SH-SY5Y (cell line): ENCODE measurements at regions not wholly inside any gene's neighbourhood (a gene's known extent, or its start where the extent isn't known, plus 50 kb on each side); places are given as distances from the start of the nearest gene placed in this dataset.

Experiments used
- GATA2 ChIP-seq: IDR thresholded peaks from 2 replicates; pipeline ENCODE4 v1.6.1; 2011; ENCODE audit warnings: mild to moderate bottlenecking, low read depth, low read length
- GATA3 ChIP-seq: IDR thresholded peaks from 2 replicates; pipeline ENCODE4 v1.6.1; 2011; ENCODE audit warnings: low read depth, mild to moderate bottlenecking, low read length, moderate library complexity

DNA sequence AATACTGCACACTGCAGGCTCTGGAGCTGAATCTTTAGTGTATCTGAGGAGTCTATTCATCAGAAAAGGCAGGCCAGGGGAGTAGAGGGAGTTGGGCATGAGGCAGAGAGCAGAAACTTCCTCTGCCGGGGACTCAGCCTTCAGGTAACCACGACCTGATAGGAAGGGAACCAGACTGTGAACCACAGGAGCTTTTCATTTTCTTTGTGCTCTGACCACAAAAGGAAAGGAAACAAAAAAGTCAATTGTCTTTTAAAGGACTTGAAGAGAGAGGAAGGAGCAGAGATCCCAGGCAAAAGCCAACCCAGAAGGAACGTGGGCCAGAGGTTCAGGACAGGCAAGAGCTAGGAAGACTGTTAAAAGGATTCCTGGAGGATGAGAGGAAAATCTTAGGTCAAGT, 573.3 kb downstream of the EPHB1 start:
- TF ChIP-seq GATA2, result no peak
- TF ChIP-seq GATA3, result no peak

DNA sequence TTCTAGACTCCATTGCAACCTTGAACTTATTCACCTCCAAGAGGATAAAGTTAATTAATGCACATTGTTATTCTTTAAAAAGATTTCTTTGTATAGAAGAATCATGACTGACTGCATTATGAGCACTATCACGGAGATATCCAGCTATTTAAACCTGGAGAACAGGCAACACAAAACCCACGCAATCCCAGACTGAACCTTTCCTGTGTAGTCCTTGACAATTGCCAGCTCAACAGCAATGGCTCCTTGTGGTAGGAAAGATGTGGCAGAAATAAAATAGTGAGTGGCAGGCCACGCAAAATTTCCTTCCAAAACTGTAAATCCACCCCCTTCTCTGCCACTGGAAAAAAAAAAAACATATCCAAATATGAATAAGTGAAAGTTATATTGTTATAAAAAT, 573.7 kb downstream of the EPHB1 start:
- TF ChIP-seq GATA3 (no peak), GATA2 (no peak)

DNA sequence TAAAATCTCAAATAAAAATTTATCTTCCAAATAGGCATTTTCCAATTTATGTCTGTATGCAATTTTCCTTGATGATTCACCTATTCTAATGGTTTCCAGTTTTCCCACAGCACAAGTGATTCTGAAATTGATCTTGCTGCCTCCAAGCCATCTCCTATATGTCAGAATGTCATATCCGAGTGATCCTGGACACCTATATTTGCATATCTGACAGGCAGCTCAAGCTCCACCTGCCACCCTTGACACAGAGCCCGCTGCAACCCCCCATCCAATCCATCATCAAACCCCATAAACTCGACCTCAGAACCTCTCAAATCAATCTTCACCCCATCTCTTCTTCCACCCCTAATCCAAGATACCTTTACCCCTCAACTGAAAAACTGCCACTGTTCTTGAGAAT, 579.5 kb downstream of the EPHB1 start:
- TF ChIP-seq GATA2 (no peak), GATA3 (no peak)

DNA sequence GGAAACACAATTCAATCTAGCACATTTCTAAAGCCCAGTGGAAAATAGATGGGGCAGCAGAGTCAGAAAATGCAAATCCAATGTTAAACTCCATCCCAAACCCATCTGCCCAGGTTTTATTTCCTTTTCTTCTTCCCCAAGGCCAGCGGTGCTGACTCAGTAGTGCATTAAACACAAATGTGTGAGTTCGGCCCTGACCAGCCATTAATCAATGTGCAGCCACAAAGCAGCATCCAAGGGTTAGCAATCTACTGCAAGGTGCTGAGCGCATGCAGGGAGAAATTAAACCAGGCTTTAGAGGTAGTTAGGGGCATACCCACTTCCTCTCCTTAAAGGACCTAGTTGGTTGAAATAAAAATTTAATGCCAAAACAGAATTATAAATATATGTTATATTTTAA, 583.3 kb upstream of the PPP2R3A start:
- no peak for TF ChIP-seq GATA3
- TF ChIP-seq GATA2, result no peak

DNA sequence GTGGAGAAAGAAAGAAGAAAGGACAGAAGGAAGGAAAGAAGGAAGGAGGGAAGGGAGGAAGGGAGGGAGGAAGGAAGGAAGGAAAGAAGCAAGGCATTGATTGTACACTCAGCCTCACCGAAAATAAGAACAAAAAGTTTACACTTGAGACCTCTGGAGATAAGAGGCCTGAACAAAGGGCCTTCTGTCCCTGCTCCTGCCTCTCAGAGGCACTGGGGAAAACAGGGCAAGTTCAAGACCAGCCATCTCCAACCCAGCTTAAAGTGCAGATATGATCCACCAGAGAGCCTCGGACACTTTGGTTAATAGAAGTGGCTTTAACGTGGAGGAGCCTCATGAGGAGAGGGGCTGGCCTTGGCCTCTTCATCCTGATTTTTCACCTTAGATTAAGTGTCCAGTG, 582.9 kb upstream of the PPP2R3A start:
- TF ChIP-seq GATA2 (no peak), GATA3 (no peak)

DNA sequence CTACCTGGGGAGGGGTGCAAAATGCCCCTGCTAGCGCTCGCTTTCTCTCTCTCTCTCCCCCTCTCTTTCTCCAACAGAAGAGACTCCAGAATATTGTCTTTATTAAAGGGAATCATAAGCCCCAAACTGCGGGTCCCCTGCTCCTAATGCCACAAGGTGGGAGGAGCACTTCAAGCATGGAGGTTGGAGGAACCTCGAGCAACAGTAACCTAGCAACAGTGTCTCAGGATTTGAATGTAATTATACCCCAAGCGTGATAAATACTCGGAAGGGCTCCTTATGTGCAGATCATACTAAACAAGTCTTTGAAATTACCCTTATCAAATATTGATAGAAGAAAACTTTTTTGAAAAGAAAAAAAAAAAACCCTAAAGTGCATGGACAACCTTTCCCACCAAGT, 582.2 kb upstream of the PPP2R3A start:
- no peak for TF ChIP-seq GATA3
- no peak for TF ChIP-seq GATA2

DNA sequence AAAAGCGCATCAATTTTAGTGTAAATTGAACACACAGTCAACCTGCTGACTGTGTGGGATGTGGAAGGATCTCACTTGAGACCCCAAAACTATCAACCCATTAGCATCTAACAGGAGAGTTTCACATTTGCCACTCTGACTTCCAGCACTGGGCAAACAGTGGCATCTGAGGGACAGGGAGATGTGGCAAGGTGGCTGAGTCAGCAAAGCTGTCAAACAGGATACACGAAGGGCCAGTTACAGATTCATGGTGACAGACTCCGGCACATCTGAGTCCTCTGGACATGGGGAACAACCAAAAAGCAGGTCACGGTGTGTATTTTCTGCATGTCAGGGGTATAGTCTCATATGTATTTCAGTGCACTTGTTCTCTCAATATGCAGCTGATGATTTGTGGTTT, 573.4 kb upstream of the PPP2R3A start:
- TF ChIP-seq GATA3, result no peak
- TF ChIP-seq GATA2, result no peak

DNA sequence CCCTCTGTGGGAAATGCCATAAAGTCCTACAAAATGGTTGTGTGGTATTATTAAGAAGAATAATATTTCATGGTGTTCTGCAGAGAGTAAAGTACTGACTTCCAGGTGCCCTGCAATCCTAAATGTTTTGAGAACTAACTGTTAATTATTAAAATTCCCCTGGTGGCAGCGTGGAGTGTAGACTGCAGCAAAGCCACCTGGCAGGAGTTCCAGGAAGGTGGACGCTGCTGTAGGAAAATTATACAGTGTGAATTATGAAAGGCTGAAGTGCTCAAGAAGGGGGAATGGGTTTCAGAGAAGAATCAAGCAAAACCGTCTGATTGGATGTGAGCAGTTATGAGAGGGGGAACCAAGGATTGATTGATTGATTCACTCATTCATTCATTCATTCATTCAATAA, 572.4 kb upstream of the PPP2R3A start:
- TF ChIP-seq GATA2 (no peak), GATA3 (no peak)

DNA sequence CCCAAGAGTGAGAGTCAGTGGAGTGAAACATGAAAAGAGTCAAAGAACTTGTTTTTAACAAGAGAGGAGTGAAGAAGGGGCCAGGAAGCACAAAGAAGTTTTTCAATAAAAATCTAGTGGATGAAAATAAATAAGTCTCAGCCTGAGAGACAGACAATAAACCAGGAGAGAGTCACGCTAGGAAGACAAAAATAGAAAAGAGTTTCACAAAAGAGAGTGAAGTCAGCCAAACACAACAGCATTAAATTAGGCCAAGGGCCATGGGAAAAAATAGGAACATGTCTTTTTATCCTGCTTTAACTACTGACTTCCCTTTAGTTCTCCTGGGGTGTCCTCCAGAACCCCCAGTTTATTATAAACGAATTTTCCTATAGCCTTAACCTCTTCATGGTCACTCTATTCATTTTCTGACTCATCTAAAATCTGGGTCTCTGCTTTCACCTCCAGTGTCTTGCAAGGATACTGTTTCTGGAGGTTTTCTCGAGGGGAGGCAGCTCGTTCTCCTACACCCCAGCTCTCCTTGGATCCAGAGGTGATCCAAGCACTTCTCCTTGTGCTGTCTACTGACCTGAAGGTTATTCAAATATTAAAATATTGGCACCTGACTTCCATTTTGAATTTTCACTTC, 571.5 kb upstream of the PPP2R3A start:
- no peak for TF ChIP-seq GATA3
- no peak for TF ChIP-seq GATA2

DNA sequence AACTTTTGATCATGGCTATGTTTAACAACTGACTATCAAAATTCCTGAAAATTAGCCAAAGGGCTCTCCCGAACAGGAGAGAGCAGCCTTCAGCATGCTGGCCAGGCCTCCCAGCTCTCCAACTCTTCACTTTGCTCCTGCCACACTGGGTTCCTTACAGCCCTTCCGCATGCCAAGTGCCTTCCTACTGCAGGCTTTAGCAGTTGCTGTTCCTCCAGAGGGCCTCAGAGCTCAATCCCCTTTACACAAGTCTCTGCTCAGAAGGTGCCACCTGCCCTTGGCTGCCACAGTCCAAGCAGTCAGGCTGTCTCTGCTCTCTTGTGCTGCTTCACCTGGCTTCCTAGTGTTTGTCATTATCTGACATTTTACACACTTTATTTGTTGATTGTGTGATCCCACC, 553.1 kb upstream of the PPP2R3A start:
- no peak for TF ChIP-seq GATA3
- no peak for TF ChIP-seq GATA2

DNA sequence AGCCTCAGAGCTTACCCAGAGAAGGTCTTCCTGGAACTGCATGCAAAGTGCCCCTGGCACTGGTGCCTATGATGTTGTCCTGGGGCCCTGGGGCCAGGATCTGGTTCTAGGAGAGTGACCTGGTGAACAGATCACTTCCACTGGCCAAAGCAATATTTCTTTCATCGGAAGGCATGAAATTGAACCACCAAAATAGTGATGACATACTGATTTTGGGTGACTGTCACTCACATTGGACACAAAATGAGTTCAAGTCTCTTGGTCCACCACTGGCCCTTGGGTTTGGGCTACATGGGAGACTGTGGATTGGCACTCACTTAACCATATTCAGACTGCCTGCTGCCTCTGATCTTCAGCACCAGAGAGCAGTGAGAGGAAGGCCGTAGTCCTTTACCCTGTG, 549.3 kb upstream of the PPP2R3A start:
- no peak for TF ChIP-seq GATA2
- TF ChIP-seq GATA3, result no peak

DNA sequence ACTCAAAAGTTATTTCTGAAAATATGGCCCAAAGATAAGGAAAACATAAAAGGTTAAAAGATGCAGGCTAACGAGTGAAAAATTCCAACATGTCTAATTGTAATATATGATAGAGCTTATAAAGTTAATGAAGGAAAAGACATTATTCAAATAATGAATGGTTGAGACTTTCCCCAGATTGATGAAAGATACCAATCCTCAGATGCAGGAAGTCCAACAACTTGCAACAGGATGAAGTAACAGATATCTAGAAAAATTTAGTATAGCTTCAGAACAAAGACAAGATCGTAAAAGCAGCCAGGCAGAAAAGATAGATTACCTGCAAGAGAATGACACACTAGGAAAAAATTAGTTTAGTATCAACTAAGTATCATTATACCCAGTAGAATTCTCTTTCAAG, 546.4 kb upstream of the PPP2R3A start:
- TF ChIP-seq GATA2, result no peak

DNA sequence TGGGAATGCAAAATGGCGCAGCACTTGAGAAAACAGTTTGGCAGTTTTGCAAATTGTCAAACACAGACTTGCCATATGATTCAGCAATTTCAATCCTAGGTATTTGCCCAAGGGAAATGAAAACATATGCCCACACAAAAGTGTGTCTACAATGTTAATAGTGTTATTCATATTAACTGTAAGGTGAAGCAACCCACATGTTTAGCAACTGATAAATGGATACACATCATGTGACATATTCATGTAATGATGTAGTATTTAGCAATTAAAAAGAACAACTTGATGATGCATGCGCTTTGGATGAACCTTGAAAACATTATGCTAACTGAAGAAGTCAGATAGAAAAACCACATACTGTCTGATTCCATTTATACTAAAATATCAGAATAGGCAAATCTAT, 539.0 kb upstream of the PPP2R3A start:
- no peak for TF ChIP-seq GATA3
- no peak for TF ChIP-seq GATA2

DNA sequence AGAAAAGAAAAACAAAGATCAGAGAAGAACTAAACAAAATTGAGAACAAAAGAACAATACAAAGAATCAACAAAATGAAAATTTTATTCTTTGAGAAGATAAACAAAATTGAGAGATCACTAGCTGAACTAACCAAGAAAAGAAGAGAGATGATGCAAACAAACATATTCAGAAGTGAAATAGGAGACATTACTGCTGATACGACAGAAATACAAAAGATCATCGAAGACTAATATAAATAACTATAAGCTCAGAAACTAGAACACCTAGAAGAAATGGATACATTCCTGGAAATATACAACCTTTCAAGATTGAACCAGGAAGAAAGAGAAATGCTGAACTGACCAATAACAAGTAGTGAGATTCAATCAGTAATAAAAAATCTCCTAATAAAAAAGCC, 533.1 kb upstream of the PPP2R3A start:
- no peak for TF ChIP-seq GATA3
- no peak for TF ChIP-seq GATA2

DNA sequence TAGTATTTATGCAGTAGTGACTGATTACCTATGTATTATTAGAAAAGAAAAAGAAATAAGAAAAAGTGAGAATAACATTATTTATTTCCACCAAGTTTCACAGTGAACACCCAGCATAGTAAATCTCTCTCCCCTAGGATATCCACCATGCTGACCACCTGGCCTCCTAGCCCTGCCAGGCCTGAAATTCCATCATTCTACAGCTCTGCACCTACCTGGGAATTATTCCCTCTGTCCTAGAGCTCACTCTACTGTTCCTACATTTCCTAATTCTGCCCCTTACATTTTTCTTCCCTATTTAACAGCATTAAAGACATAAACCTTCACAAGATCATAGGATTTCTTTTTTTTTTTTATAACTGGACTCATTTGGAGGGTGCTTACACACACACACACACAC, 525.3 kb upstream of the PPP2R3A start:
- TF ChIP-seq GATA2 (no peak), GATA3 (no peak)

DNA sequence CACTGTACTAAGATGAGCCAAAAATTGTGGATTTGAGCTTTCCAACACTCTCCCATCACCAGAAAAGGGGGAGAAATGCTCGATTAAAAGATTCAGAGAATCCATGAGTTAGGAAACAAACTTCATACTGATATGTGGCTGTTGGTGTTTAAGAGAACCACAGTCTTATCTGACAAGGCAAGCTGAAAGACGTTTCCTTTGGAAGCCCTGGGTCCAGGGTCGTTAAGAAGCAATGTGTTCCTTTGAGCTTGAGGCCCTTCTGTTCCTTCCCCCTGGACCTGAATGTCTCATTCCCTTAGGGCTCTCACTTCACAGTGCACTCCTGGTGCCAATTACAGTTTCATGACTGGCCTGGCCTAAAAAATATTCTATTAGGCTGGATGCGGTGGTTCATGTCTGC, 524.8 kb upstream of the PPP2R3A start:
- no peak for TF ChIP-seq GATA3
- no peak for TF ChIP-seq GATA2

DNA sequence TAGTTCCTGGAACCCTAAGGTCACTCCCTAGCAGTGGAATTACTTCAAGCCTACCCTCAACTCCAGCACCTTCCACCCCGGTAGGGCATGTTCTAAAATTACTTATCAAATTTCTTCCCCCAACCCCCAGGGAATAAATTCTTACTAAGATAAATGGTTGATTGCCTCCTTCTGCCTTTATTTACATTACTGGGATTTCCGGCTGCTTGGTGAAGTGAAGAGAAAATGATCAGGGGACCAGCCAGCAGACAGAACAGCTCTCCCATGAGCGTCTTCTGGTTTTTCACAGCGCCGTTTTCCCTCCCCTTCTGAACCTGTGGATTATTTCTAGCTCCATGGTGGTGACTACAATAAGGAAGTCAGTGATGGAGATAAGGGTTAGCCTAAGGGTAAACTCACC, 521.5 kb upstream of the PPP2R3A start:
- no peak for TF ChIP-seq GATA3
- no peak for TF ChIP-seq GATA2
